ENCODE measurements at regions not wholly inside any gene's neighbourhood (a gene's known extent, or its start where the extent isn't known, plus 50 kb on each side); places are given as distances from the start of the nearest gene placed in this dataset.
"Not testable (repeated sequence)": the region's sequence is repeated elsewhere in the genome, so short reads cannot be mapped to it uniquely, and the experiment has no call there.

DNA sequence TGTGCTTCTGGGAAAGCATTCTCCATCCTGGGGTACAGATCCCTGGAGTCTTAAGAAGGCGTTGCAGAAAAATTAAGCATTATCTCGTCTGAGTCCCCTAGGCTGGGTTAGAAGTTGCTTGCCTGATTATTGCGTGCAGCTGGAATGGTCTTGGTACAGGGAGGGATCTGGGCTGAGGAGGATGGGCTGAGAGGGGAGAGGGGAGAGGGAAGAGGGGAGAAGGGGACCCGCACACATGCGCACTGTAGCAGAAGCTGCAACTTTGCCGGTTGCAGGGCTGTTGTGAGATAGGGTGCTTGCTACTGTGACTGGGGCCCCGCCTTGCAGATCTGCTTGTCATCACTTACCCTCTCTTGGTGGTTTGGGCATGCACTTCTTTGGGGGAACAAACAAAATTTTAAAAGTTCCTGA lies 316.8 kb downstream of the DLEU7 start:
- DNase-seq (ENCODE audit: low read depth, low spot score) = no peak

DNA sequence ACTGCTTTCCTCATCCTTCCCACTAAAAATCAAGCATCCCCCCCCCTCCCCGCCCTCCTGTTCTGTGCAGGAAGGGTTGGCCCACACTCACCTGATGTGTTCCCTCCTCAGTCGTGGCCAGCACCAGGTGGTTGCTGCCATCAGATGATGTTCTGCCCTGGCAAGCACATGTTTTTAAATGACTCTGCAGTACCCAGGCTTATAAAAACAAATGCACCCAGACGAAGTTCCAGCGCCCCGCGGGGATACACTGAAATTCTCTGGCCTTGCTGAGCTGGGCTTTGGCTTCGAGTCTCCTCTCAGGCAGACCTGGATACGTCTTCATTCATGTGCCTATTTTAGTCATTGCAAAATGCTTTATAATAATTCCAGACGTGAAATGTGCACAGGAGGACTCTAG lies 316.3 kb downstream of the DLEU7 start:
- DNase-seq (ENCODE audit: low read depth, low spot score) = no peak

More for the DNA sequence above, 316.8 kb downstream of the DLEU7 start:
- no peak overlapping the region for H3K27ac ChIP-seq

GRCh38 chr13:50527612-50528509 lies 315.6 kb downstream of the DLEU7 start:
- DNase-seq (ENCODE audit: low read depth, low spot score) = no peak
- no peak overlapping the region for H3K27ac ChIP-seq

More for the DNA sequence above, 316.3 kb downstream of the DLEU7 start:
- H3K27ac ChIP-seq = no peak overlapping the region

GRCh38 chr13:50529154-50529882 lies 314.2 kb downstream of the DLEU7 start:
- H3K27ac ChIP-seq = peak overlapping the region; percentile 70

GRCh38 chr13:50531917-50532899 lies 311.3 kb downstream of the DLEU7 start:
- H3K27ac ChIP-seq = no peak overlapping the region
- DNase-seq (ENCODE audit: low read depth, low spot score) = no peak

More at GRCh38 chr13:50529154-50529882, 314.2 kb downstream of the DLEU7 start:
- DNase-seq (ENCODE audit: low read depth, low spot score) = peak; percentile 46

GRCh38 chr13:50535050-50535449 lies 308.4 kb downstream of the DLEU7 start:
- no peak overlapping the region for H3K27ac ChIP-seq
- DNase-seq (ENCODE audit: low read depth, low spot score) = no peak

- DNase-seq (ENCODE audit: low read depth, low spot score) = no peak
- peak overlapping the region; percentile 69 for H3K27ac ChIP-seq
Observed at GRCh38 chr13:50537029-50537428, 306.5 kb downstream of the DLEU7 start.

- no peak overlapping the region for H3K27ac ChIP-seq
- no peak for DNase-seq (ENCODE audit: low read depth, low spot score)
Observed at GRCh38 chr13:50539791-50540530, 303.5 kb downstream of the DLEU7 start.

DNA sequence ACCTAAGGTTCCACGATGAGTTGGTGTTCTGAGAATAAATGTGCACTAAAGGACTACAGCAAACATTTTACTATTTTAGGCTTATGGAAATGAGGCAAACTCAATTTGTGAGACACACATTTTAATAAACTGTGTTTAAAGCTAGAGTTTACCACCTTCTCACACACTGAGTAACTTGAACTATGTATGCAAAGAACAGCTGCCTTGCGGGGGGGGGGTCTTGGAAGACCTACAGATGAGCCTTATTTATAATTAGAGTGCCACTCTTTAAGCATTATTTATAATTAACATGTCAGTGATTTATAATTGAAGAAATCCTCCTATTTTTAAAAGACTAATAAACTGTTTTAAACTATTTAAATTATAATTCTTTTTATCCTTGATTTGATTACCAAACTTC lies 300.4 kb downstream of the DLEU7 start:
- DNase-seq (ENCODE audit: low read depth, low spot score) = no peak
- H3K27ac ChIP-seq = no peak overlapping the region

- no peak for DNase-seq (ENCODE audit: low read depth, low spot score)
- no peak overlapping the region for H3K27ac ChIP-seq
Observed at GRCh38 chr13:50543782-50544181, 299.7 kb downstream of the DLEU7 start.

DNA sequence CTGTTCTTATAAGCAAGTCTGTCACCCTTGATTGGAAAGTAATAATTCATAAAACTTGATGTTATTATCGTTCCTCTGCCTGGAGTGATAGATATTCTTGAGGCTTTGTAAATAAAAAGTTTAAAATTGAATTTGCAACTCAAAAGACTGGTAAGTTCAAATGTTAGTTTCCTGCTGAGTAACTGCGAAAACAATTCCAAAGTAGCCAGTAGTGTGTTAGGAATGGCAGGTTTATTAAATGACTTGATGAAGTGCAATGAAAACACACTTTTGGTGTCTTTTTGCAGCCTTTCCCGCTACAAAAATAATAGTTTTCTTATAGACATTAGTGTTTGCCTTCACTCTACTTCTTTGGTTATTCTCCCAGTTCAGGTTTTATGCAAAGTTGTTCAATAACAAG lies 299.3 kb downstream of the DLEU7 start:
- no peak overlapping the region for H3K27ac ChIP-seq
- no peak for DNase-seq (ENCODE audit: low read depth, low spot score)

DNA sequence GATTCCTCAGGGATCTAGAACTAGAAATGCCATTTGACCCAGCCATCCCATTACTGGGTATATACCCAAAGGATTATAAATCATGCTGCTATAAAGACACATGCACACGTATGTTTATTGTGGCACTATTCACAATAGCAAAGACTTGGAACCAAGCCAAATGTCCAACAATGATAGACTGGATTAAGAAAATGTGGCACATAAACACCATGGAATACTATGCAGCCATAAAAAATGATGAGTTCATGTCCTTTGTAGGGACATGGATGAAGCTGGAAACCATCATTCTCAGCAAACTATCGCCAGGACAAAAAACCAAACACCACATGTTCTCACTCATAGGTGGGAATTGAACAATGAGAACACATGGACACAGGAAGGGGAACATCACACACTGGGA lies 296.3 kb downstream of the DLEU7 start:
- not testable (repeated sequence) for DNase-seq (ENCODE audit: low read depth, low spot score); H3K27ac ChIP-seq

GRCh38 chr13:50548586-50548985 lies 294.9 kb downstream of the DLEU7 start:
- DNase-seq (ENCODE audit: low read depth, low spot score) = no peak
- no peak overlapping the region for H3K27ac ChIP-seq

GRCh38 chr13:50549221-50549942 lies 294.1 kb downstream of the DLEU7 start:
- H3K27ac ChIP-seq = no peak overlapping the region
- DNase-seq (ENCODE audit: low read depth, low spot score) = no peak

GRCh38 chr13:50550151-50550550 lies 293.3 kb downstream of the DLEU7 start:
- H3K27ac ChIP-seq = no peak overlapping the region
- no peak for DNase-seq (ENCODE audit: low read depth, low spot score)

- no peak overlapping the region for H3K27ac ChIP-seq
- no peak for DNase-seq (ENCODE audit: low read depth, low spot score)
Observed at GRCh38 chr13:50552424-50552966, 291.0 kb downstream of the DLEU7 start.

DNA sequence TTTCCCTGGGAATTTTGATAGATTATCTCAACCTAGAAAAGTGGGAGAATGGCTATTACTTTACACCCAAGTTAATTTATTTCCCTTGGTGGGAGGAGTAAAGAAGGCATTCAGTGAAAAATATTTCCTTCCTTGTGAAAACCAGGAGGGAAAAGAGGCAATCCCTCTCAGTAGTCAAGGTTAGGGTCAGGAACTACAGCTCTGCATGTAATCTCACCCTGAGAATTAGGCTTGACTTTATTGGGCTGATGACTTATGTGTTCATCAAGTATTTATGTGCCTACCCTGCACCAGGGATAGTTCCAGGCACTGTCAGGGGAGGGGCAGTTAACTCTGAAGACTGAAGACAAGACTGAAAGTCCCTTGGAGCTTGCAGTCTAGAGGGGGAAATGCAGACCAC lies 281.8 kb downstream of the DLEU7 start:
- no peak for DNase-seq (ENCODE audit: low read depth, low spot score)
- no peak overlapping the region for H3K27ac ChIP-seq

- no peak for DNase-seq (ENCODE audit: low read depth, low spot score)
- no peak overlapping the region for H3K27ac ChIP-seq
Observed at GRCh38 chr13:50566646-50567045, 276.8 kb downstream of the DLEU7 start.

GRCh38 chr13:50572129-50572528 lies 271.4 kb downstream of the DLEU7 start:
- H3K27ac ChIP-seq = no peak overlapping the region
- no peak for DNase-seq (ENCODE audit: low read depth, low spot score)

Data from epithelial cell of prostate (primary cell).